Upper lobe of left lung (tissue), 6 donors: ENCODE measurements at regions not wholly inside any gene's neighbourhood (a gene's known extent, or its start where the extent isn't known, plus 50 kb on each side); places are given as distances from the start of the nearest gene placed in this dataset.

Experiments
- ATAC-seq, 2 donors: fragments of 200-7000 bp; cut with Tn5 transposase; one replicate each; pipeline ENCODE4 v1.9.1; 2022; ENCODE audit warnings: mild to moderate bottlenecking in 2 of 2, moderate library complexity in 2 of 2; ENCODE audit not compliant: low FRiP score in 2 of 2
- DNase-seq, 2 donors: peaks; one replicate each; pipeline ENCODE4 v3.0.0-alpha.2; 2019 to 2020
- H3K27ac ChIP-seq, 4 donors: fragments of 200-600 bp; sonication (generic); one replicate each; pipeline ENCODE4 v1.5.1; 2016 to 2019
- H3K27me3 ChIP-seq, 4 donors: fragments of 200-600 bp; sonication (generic); one replicate each; pipeline ENCODE4 v1.5.1; 2017 to 2019
- H3K36me3 ChIP-seq, 4 donors: fragments of 200-600 bp; sonication (generic); one replicate each; pipeline ENCODE4 v1.5.1; 2016 to 2019
- H3K4me1 ChIP-seq, 4 donors: fragments of 200-600 bp; sonication (generic); one replicate each; pipeline ENCODE4 v1.5.1; 2018 to 2019
- H3K4me3 ChIP-seq, 4 donors: fragments of 200-600 bp; sonication (generic); one replicate each; pipeline ENCODE4 v1.5.1; 2017 to 2019; ENCODE audit warnings: mild to moderate bottlenecking in 2 of 4, moderate library complexity in 1 of 4
- H3K9me3 ChIP-seq, 4 donors: fragments of 200-600 bp; sonication (generic); one replicate each; pipeline ENCODE4 v1.5.1; 2018 to 2019
- EP300 ChIP-seq, 4 donors: sonication (generic); formaldehyde crosslinking; IDR thresholded peaks; one replicate each; pipeline ENCODE4 v1.5.1; 2017; ENCODE audit warnings: antibody characterized with exemption in 4 of 4, control low read depth in 2 of 4
- POLR2A ChIP-seq, 4 donors: fragments of 450-650 bp; IDR thresholded peaks; one replicate each; pipeline ENCODE4 v1.5.1; 2016 to 2017; ENCODE audit warnings: antibody characterized with exemption in 4 of 4, mild to moderate bottlenecking in 2 of 4
- POLR2AphosphoS5 ChIP-seq, 2 donors: sonication (generic); formaldehyde crosslinking; IDR thresholded peaks; one replicate each; pipeline ENCODE4 v1.5.1; 2017; ENCODE audit warnings: antibody characterized with exemption in 2 of 2
- WGBS, 2 donors: methylation state at CpG; one replicate each; pipeline ENCODE4 v1.1.5; 2017 to 2018; 5-methylcytosine and 5-hydroxymethylcytosine counted together
- TF ChIP-seq, protein P1 (sequence below), 6 experiments: fragments of 450-650 bp in 4 of 6; fragments of 200-600 bp in 2 of 6; sonication (generic) in 2 of 6; IDR thresholded peaks; one replicate each; pipeline ENCODE4 v1.5.1; 2016 to 2019; ENCODE audit warnings: antibody characterized with exemption in 6 of 6
- donor health status: DM: no; HTN: no; CAD: no; lungs with moderate emphysema.
- donor health status: DM: no; HTN: yes; CAD: no; lungs with severe emphysema.

DNA sequence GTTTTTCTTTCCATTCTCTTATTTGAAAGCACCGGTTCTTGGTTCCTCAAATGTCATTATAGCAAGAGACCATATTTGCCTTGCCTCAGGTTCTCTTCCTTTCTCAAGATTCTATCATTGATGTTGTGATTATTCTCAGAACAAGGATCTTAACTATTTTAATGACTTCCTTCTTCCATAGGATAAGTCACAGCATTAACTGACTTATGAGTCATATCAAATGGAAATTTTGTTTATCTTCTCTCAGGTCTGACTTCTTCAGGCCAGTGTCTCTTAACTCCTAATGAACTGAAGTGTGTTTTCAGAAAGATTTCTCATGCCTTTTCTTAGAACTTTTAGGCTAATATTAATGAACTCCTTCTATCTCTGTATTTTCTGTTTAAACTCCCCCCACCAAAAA, 794.6 kb upstream of the LRRN3 start:
- H3K9me3 ChIP-seq, result no peaks in the 10 kb centered on the region
- no peaks in the 10 kb centered on the region for H3K36me3 ChIP-seq
- TF ChIP-seq POLR2AphosphoS5 (IDR thresholded peaks at IDR 0.05) (no peak), POLR2A (IDR thresholded peaks at IDR 0.05) (no peak), EP300 (IDR thresholded peaks at IDR 0.05) (no peak)
- TF ChIP-seq, protein P1, sequence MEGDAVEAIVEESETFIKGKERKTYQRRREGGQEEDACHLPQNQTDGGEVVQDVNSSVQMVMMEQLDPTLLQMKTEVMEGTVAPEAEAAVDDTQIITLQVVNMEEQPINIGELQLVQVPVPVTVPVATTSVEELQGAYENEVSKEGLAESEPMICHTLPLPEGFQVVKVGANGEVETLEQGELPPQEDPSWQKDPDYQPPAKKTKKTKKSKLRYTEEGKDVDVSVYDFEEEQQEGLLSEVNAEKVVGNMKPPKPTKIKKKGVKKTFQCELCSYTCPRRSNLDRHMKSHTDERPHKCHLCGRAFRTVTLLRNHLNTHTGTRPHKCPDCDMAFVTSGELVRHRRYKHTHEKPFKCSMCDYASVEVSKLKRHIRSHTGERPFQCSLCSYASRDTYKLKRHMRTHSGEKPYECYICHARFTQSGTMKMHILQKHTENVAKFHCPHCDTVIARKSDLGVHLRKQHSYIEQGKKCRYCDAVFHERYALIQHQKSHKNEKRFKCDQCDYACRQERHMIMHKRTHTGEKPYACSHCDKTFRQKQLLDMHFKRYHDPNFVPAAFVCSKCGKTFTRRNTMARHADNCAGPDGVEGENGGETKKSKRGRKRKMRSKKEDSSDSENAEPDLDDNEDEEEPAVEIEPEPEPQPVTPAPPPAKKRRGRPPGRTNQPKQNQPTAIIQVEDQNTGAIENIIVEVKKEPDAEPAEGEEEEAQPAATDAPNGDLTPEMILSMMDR (IDR thresholded peaks at IDR 0.05), result no peak
- no peaks in the 10 kb centered on the region for H3K4me1 ChIP-seq
- DNase-seq (no peak), ATAC-seq (no peak)
- H3K27ac ChIP-seq, result no peak overlapping the region
- H3K4me3 ChIP-seq, result no peak overlapping the region
- no peaks in the 10 kb centered on the region for H3K27me3 ChIP-seq
- WGBS, 2 donors, result 85 to 86% methylated on average over 1 of the region's 1 CpG

DNA sequence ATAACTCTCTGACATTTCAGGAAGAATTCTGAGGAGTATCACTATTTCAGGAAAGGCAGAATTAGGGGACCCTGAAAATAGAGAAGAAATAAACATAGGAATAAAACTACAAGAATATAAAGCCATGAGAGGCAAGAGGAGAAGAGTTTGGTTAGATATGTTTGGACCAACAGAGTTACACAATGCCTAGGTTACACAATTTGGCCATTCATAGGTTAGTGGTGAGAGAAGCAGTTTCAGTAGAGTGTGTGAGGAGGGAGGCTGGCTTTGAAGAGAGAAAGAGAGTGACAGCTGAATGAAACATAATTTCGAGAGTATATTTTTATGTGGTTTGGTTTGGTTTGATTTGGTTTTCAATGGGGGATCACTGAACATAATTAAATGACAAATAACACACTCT, 783.2 kb upstream of the LRRN3 start:
- DNase-seq, result no peak
- no peak overlapping the region for H3K27ac ChIP-seq
- no peak for ATAC-seq
- TF ChIP-seq EP300 (IDR thresholded peaks at IDR 0.05) (no peak), POLR2AphosphoS5 (IDR thresholded peaks at IDR 0.05) (no peak), POLR2A (IDR thresholded peaks at IDR 0.05) (no peak)
- TF ChIP-seq, protein P1 (IDR thresholded peaks at IDR 0.05), result no peak
- no peaks in the 10 kb centered on the region for H3K9me3 ChIP-seq
- H3K4me3 ChIP-seq, result no peak overlapping the region
- no peaks in the 10 kb centered on the region for H3K27me3 ChIP-seq
- no peaks in the 10 kb centered on the region for H3K36me3 ChIP-seq
- no peaks in the 10 kb centered on the region for H3K4me1 ChIP-seq
- 89 to 94% methylated on average over 1 of the region's 1 CpG for WGBS, 2 donors

DNA sequence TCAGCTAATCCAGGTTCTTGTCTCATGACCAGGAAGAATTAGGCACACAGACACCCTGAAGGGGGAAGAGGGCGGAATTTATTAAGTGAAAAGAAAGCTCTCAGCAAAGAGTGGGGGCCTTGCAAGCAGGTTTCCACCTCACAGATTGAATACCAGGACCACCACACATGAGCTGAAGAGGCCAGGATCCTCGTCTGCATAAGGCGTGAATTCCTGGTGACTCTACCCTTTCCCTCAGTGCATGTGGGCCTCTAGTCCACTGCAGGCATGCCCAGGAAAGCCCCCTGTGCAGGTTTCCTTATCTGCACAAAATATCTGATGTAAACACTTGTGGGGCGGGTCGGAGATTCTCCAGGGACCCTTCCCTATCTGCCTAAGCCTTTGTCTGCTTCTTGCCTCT, 782.1 kb upstream of the LRRN3 start:
- Histone ChIP-seq H3K27ac (no peak overlapping the region), H3K4me3 (no peak overlapping the region), H3K36me3 (no peaks in the 10 kb centered on the region), H3K4me1 (no peaks in the 10 kb centered on the region), H3K9me3 (no peaks in the 10 kb centered on the region), H3K27me3 (no peaks in the 10 kb centered on the region)
- no peak for ATAC-seq
- no peak for DNase-seq
- TF ChIP-seq, protein P1 (IDR thresholded peaks at IDR 0.05), result no peak
- 79 to 84% methylated on average over 5 of the region's 5 CpGs for WGBS, 2 donors

DNA sequence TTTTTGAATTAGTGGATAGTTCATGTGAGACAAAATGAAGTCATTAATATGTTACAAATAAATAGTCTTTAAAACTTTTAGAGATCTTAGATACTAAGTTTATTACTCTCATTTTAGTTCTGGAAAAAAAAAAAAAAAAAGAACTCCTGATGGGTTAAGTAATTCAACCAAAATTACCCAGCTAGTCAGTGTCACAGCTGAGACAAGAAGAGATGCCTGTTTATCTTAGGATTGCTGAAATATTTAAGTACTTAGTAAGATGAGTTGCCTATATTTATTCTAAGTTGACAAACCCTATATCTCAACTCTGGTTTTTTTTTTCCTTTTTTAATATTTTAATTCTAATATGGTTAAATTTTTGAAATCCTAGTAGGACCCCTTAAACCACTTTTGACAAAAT, 781.0 kb upstream of the LRRN3 start:
- DNase-seq (no peak), ATAC-seq (no peak)
- TF ChIP-seq POLR2AphosphoS5 (IDR thresholded peaks at IDR 0.05) (no peak), EP300 (IDR thresholded peaks at IDR 0.05) (no peak), POLR2A (IDR thresholded peaks at IDR 0.05) (no peak)
- TF ChIP-seq, protein P1 (IDR thresholded peaks at IDR 0.05), result no peak
- Histone ChIP-seq H3K27me3 (no peaks in the 10 kb centered on the region), H3K36me3 (no peaks in the 10 kb centered on the region), H3K27ac (no peak overlapping the region), H3K4me3 (no peak overlapping the region), H3K4me1 (no peaks in the 10 kb centered on the region), H3K9me3 (no peaks in the 10 kb centered on the region)

DNA sequence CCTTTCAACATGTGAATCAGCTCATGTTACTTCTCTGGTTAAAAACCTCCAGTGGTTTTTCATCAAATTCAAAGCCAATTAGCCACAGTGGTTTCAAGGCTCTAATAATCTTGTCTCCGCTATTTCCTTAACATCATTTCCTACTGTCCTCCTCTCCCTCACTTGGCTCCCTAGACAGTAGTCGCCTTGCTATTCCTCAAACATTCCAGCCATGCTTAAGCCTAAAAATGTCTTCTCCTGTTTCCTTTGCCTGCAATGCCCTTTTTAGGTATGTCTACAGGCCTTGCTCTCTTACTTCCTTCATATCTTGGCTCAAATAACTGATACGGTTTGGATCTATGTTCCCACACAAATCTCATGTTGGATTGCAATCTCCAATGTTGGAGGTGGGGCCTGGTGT, 779.4 kb upstream of the LRRN3 start:
- Histone ChIP-seq H3K9me3 (no peaks in the 10 kb centered on the region), H3K36me3 (no peaks in the 10 kb centered on the region), H3K27ac (no peak overlapping the region), H3K4me3 (no peak overlapping the region), H3K4me1 (no peaks in the 10 kb centered on the region), H3K27me3 (no peaks in the 10 kb centered on the region)
- TF ChIP-seq EP300 (IDR thresholded peaks at IDR 0.05) (no peak), POLR2AphosphoS5 (IDR thresholded peaks at IDR 0.05) (no peak), POLR2A (IDR thresholded peaks at IDR 0.05) (no peak)
- TF ChIP-seq, protein P1 (IDR thresholded peaks at IDR 0.05), result no peak
- DNase-seq, result no peak
- no peak for ATAC-seq
- 57 to 62% methylated on average over 3 of the region's 3 CpGs for WGBS, 2 donors
